Activated T-helper 2 cell treated with anti-CD3 and anti-CD28 coated beads, Interferon-gamma antibody, Interleukin-2, Interleukin-4, amounts not matched to agents 10 μg/mL and 5 μg/mL and 100 μg/mL, durations not matched to agents 14 hours and 24 hours and 36 hours (primary cell): ENCODE measurements at regions not wholly inside any gene's neighbourhood (a gene's known extent, or its start where the extent isn't known, plus 50 kb on each side); places are given as distances from the start of the nearest gene placed in this dataset.

Experiments used
- DNase-seq: peaks from one replicate; pipeline ENCODE4 v3.0.0; 2021; ENCODE audit warnings: low spot score
- H3K27ac Mint-ChIP-seq: one replicate; pipeline ENCODE4 v1.8.0; 2021; ENCODE audit warnings: mixed read lengths
- H3K27me3 Mint-ChIP-seq: one replicate; pipeline ENCODE4 v1.8.0; 2021; ENCODE audit warnings: low read depth, mixed read lengths
- H3K36me3 Mint-ChIP-seq: one replicate; pipeline ENCODE4 v1.8.0; 2021; ENCODE audit warnings: low read depth, mixed read lengths
- H3K4me1 Mint-ChIP-seq: one replicate; pipeline ENCODE4 v1.8.0; 2021; ENCODE audit warnings: low read depth, mixed read lengths
- H3K4me3 Mint-ChIP-seq: one replicate; pipeline ENCODE4 v1.8.0; 2021; ENCODE audit warnings: low read depth, mild to moderate bottlenecking, moderate library complexity, mixed read lengths
- H3K9me3 Mint-ChIP-seq: one replicate; pipeline ENCODE4 v1.8.0; 2021; ENCODE audit warnings: mixed read lengths
- intact Hi-C: fragments of 100-400 bp; cut with micrococcal nuclease; formaldehyde crosslinking; loops from one replicate; pipeline ENCODE4 v1.15.1; 2023

DNA sequence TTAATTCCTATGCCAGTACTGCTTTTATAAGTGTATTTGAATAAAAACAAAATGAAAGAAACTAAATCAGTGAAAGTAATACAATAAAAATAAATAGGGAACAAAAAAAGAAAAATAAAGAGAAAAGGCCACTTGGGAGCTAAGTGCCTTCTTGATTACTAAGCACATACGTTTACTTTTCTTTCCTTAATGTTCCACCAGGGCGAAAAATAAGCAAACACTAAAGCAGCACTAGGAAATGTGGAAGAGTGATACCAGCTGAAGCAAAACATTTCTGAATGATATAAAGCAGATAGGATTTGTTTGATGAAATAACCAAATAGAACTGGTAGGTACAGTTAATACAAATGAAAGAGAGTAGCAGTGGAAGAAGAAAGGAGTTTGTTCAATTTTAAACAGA, 132.8 kb upstream of the ZPLD1 start:
- DNase-seq, result no peak
- H3K27ac Mint-ChIP-seq, result no peak overlapping the region
- H3K9me3 Mint-ChIP-seq, result no peaks in the 10 kb centered on the region
- H3K36me3 Mint-ChIP-seq, result no peaks in the 10 kb centered on the region
- intact Hi-C loops, result no loop called here
- H3K4me3 Mint-ChIP-seq, result no peak overlapping the region
- peaks cover 12% of the 10 kb centered on the region for H3K27me3 Mint-ChIP-seq
- H3K4me1 Mint-ChIP-seq, result peaks cover 6% of the 10 kb centered on the region

DNA sequence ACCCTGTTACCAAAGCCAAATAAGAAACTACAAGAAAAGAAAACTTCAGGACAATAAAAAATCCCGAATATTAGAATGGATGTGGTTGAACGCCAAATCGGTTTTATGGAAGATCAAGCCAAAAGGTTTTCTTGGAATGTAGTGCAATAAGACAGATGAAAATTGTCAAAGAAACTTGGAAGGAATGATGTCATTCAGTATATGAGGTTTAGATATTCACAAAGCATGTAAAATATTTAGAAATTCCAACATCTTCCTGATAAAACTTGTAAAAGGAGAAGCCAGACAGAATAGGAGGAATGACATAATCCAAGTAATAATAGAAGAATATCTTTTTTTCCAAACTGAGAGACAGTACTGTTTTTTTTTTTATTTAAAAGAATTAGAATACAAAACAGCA, 130.3 kb upstream of the ZPLD1 start:
- DNase-seq, result no peak
- no peaks in the 10 kb centered on the region for H3K36me3 Mint-ChIP-seq
- H3K4me1 Mint-ChIP-seq, result no peaks in the 10 kb centered on the region
- intact Hi-C loops, result no loop called here
- H3K4me3 Mint-ChIP-seq, result no peak overlapping the region
- H3K27me3 Mint-ChIP-seq, result peaks cover 9% of the 10 kb centered on the region
- H3K27ac Mint-ChIP-seq, result no peak overlapping the region
- no peaks in the 10 kb centered on the region for H3K9me3 Mint-ChIP-seq

DNA sequence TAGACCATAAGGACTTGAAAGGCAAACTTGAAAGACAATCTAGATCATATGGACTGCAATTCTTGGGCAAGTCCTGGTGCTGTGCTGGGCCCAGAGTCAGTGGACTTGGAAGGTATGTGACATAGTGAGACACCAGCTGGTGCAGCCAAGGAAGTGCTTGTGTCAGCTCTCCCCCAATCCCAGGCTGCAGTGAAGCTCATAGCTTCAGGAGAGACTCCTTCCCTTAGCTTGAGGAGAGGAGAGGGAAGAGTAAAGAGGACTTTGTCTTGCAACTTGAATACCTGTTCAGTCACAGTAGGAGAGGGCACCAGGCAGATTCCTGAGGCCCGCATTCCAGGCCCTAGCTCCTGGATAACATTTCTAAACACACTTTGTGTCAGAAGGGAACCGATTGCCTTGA, 127.4 kb upstream of the ZPLD1 start:
- H3K4me1 Mint-ChIP-seq, result no peaks in the 10 kb centered on the region
- H3K36me3 Mint-ChIP-seq, result no peaks in the 10 kb centered on the region
- peaks cover 8% of the 10 kb centered on the region for H3K27me3 Mint-ChIP-seq
- DNase-seq, result no peak
- H3K9me3 Mint-ChIP-seq, result no peaks in the 10 kb centered on the region
- H3K27ac Mint-ChIP-seq, result no peak overlapping the region
- intact Hi-C loops, result no loop called here
- no peak overlapping the region for H3K4me3 Mint-ChIP-seq

- no peaks in the 10 kb centered on the region for H3K36me3 Mint-ChIP-seq
- DNase-seq, result no peak
- H3K4me1 Mint-ChIP-seq, result no peaks in the 10 kb centered on the region
- intact Hi-C loops, result no loop called here
- no peaks in the 10 kb centered on the region for H3K9me3 Mint-ChIP-seq
- H3K27me3 Mint-ChIP-seq, result peaks cover 6% of the 10 kb centered on the region
- no peak overlapping the region for H3K27ac Mint-ChIP-seq
- no peak overlapping the region for H3K4me3 Mint-ChIP-seq
These were observed 105.7 kb upstream of the ZPLD1 start for GRCh38 chr3:102329066-102329465.

GRCh38 chr3:102329561-102329960, 105.3 kb upstream of the ZPLD1 start:
- no peak overlapping the region for H3K27ac Mint-ChIP-seq
- H3K27me3 Mint-ChIP-seq, result peaks cover 6% of the 10 kb centered on the region
- intact Hi-C loops, result no loop called here
- H3K4me3 Mint-ChIP-seq, result no peak overlapping the region
- no peaks in the 10 kb centered on the region for H3K9me3 Mint-ChIP-seq
- no peaks in the 10 kb centered on the region for H3K4me1 Mint-ChIP-seq
- DNase-seq, result no peak
- H3K36me3 Mint-ChIP-seq, result no peaks in the 10 kb centered on the region

- intact Hi-C loops, result no loop called here
- Mint-ChIP-seq H3K4me3 (no peak overlapping the region), H3K4me1 (no peaks in the 10 kb centered on the region), H3K27ac (no peak overlapping the region), H3K9me3 (no peaks in the 10 kb centered on the region), H3K36me3 (no peaks in the 10 kb centered on the region), H3K27me3 (peaks cover 2% of the 10 kb centered on the region)
- DNase-seq, result no peak
These were observed 102.6 kb upstream of the ZPLD1 start for GRCh38 chr3:102332205-102332604.

- intact Hi-C loops, result no loop called here
- Mint-ChIP-seq H3K9me3 (no peaks in the 10 kb centered on the region), H3K27me3 (peaks cover 2% of the 10 kb centered on the region), H3K27ac (no peak overlapping the region), H3K36me3 (no peaks in the 10 kb centered on the region), H3K4me1 (no peaks in the 10 kb centered on the region), H3K4me3 (no peak overlapping the region)
- DNase-seq, result no peak
These were observed 101.9 kb upstream of the ZPLD1 start for GRCh38 chr3:102332934-102333333.

GRCh38 chr3:102336130-102336529, 98.7 kb upstream of the ZPLD1 start:
- Mint-ChIP-seq H3K9me3 (no peaks in the 10 kb centered on the region), H3K27me3 (peaks cover 2% of the 10 kb centered on the region), H3K4me3 (no peak overlapping the region), H3K27ac (no peak overlapping the region), H3K4me1 (no peaks in the 10 kb centered on the region), H3K36me3 (no peaks in the 10 kb centered on the region)
- no peak for DNase-seq
- intact Hi-C loops, result no loop called here

- Mint-ChIP-seq H3K27me3 (peaks cover 2% of the 10 kb centered on the region), H3K36me3 (no peaks in the 10 kb centered on the region), H3K4me1 (no peaks in the 10 kb centered on the region), H3K4me3 (no peak overlapping the region), H3K27ac (no peak overlapping the region), H3K9me3 (no peaks in the 10 kb centered on the region)
- intact Hi-C loops, result no loop called here
- DNase-seq, result no peak
These were observed 95.1 kb upstream of the ZPLD1 start for GRCh38 chr3:102339671-102340070.

- no peaks in the 10 kb centered on the region for H3K36me3 Mint-ChIP-seq
- H3K4me3 Mint-ChIP-seq, result no peak overlapping the region
- no peak for DNase-seq
- intact Hi-C loops, result no loop called here
- no peaks in the 10 kb centered on the region for H3K4me1 Mint-ChIP-seq
- no peak overlapping the region for H3K27ac Mint-ChIP-seq
- peaks cover 6% of the 10 kb centered on the region for H3K27me3 Mint-ChIP-seq
- H3K9me3 Mint-ChIP-seq, result no peaks in the 10 kb centered on the region
These were observed 87.9 kb upstream of the ZPLD1 start for GRCh38 chr3:102346897-102347296.

- Mint-ChIP-seq H3K4me1 (no peaks in the 10 kb centered on the region), H3K4me3 (no peak overlapping the region), H3K27ac (no peak overlapping the region), H3K9me3 (no peaks in the 10 kb centered on the region), H3K36me3 (no peaks in the 10 kb centered on the region), H3K27me3 (peaks cover 4% of the 10 kb centered on the region)
- no peak for DNase-seq
- intact Hi-C loops, result no loop called here
These were observed 85.9 kb upstream of the ZPLD1 start for GRCh38 chr3:102348904-102349303.

DNA sequence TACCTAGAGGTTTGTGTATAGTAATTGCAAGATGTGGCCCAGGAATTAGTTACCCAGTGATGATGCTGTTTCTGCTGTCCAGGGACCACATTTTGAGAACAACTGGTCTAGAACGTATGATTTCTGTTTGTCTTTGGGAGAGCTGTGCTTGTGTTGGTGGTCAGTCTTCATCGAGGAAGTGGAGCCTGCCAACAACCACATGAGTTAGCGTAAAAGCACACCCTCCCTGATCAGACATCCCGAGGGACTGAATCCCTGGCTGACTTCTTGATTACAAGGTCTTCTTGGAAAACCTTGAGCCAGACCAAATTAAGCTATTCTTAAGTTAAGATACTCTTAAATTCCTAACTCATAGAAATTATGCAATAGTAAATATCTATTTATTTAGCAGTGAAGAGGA, 81.7 kb upstream of the ZPLD1 start:
- no peaks in the 10 kb centered on the region for H3K27me3 Mint-ChIP-seq
- no peaks in the 10 kb centered on the region for H3K36me3 Mint-ChIP-seq
- intact Hi-C loops, result no loop called here
- no peaks in the 10 kb centered on the region for H3K9me3 Mint-ChIP-seq
- DNase-seq, result no peak
- H3K27ac Mint-ChIP-seq, result no peak overlapping the region
- no peak overlapping the region for H3K4me3 Mint-ChIP-seq
- no peaks in the 10 kb centered on the region for H3K4me1 Mint-ChIP-seq

DNA sequence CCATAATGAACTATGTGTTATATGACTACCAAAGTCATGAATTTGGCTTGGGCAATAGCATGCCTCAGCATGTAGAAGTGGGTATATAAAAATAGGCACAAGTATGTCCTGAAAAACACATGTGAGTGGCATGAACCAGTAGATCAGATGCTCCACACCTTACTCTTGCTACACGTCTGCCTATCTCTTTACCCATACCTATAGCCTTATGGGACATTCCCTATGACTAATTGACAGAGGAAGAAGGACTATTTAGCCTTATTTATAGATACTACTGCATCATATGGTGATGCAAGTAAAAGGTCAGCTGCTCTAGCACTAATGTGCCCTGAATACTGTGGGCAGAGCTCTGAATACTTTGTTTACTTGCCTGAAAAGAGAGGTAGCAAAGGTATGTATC, 81.0 kb upstream of the ZPLD1 start:
- H3K36me3 Mint-ChIP-seq, result no peaks in the 10 kb centered on the region
- H3K27me3 Mint-ChIP-seq, result no peaks in the 10 kb centered on the region
- H3K4me3 Mint-ChIP-seq, result no peak overlapping the region
- no peak for DNase-seq
- H3K9me3 Mint-ChIP-seq, result no peaks in the 10 kb centered on the region
- no peaks in the 10 kb centered on the region for H3K4me1 Mint-ChIP-seq
- no peak overlapping the region for H3K27ac Mint-ChIP-seq
- intact Hi-C loops, result no loop called here

DNA sequence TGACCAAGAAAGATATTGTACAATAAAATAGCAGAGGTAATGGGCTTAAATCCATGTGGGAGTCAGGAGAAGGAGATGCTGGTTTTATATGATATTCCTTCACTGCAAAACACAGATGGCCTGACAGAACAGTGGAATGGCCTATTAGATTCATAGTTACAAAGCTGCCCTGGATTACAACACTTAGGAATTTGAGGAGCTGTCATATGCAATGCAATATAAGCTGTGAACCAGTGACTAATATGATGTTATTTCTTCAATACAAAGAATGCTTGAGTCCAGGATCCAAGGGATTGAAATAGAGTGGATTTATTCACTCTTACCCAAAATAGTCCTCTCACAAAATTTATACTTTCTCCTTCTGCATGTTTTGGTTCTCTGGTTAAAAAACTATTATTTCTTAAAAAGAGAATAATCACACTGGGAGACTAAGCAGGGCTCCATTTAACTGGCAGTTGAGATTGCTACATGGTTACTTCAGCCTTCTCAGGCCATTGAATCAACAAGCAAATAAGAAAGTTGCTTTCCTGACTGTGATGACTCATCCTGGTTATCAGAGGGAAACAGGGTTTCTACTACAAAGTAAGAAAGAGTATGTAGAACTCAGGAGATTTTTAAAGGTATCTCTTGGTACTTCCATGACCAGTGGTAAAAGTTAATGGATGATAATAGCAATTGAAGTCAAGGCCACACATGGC, 79.8 kb upstream of the ZPLD1 start:
- Mint-ChIP-seq H3K4me1 (no peaks in the 10 kb centered on the region), H3K9me3 (no peaks in the 10 kb centered on the region), H3K36me3 (no peaks in the 10 kb centered on the region), H3K27me3 (no peaks in the 10 kb centered on the region), H3K27ac (no peak overlapping the region), H3K4me3 (no peak overlapping the region)
- DNase-seq, result no peak
- intact Hi-C loops, result no loop called here
